Activated naive CD4-positive, alpha-beta T cell treated with anti-CD3 and anti-CD28 coated beads, Interleukin-2, amount 50 U/mL, for 16 hours (primary cell): ENCODE measurements at regions not wholly inside any gene's neighbourhood (a gene's known extent, or its start where the extent isn't known, plus 50 kb on each side); places are given as distances from the start of the nearest gene placed in this dataset.
A peak's percentile ranks its signal among the peaks of the same experiment; 100 is the strongest.

Source experiments
- DNase-seq: peaks from one replicate; pipeline ENCODE4 v3.0.0-alpha.2; 2020

- DNase-seq: no peak
These were observed 52.4 kb upstream of the SERINC1 start for GRCh38 chr6:122524056-122524455.

GRCh38 chr6:122530440-122531046, 58.9 kb upstream of the SERINC1 start:
- peak; percentile 45 for DNase-seq

- no peak for DNase-seq
These were observed 61.9 kb upstream of the PKIB start for GRCh38 chr6:122548281-122548680.

- no peak for DNase-seq
These were observed 61.4 kb upstream of the PKIB start for GRCh38 chr6:122548820-122549219.

- DNase-seq: no peak
These were observed 56.5 kb upstream of the PKIB start for GRCh38 chr6:122553697-122554096.

- DNase-seq: no peak
These were observed 54.6 kb upstream of the PKIB start for GRCh38 chr6:122555561-122555960.

- no peak for DNase-seq
These were observed 52.1 kb upstream of the PKIB start for GRCh38 chr6:122558080-122558479.
